ENCODE measurements at regions not wholly inside any gene's neighbourhood (a gene's known extent, or its start where the extent isn't known, plus 50 kb on each side); places are given as distances from the start of the nearest gene placed in this dataset.

GRCh38 chr3:94292151-94292550 lies 229.3 kb downstream of the NSUN3 start:
- Mint-ChIP-seq H3K4me1 (peaks cover 28% of the 10 kb centered on the region), H3K9me3 (0 out of 2 replicates have a peak, but pooled peaks cover 8% of the 10 kb centered on the region), H3K27ac (no peak overlapping the region), H3K4me3 (no peak overlapping the region), H3K36me3 (peaks cover 5% of the 10 kb centered on the region), H3K27me3 (ENCODE audit: low read depth) (peaks cover 89% of the 10 kb centered on the region)
- TF ChIP-seq ELF4 (CRISPR knock-in tag; IDR thresholded peaks at IDR 0.05; ENCODE audit: low read depth) (no peak), OVOL2 (CRISPR knock-in tag; IDR thresholded peaks at IDR 0.05; ENCODE audit: borderline replicate concordance) (no peak), CREM (CRISPR knock-in tag; IDR thresholded peaks at IDR 0.05) (no peak), AR (CRISPR knock-in tag; IDR thresholded peaks at IDR 0.05) (no peak), TEAD1 (CRISPR knock-in tag; IDR thresholded peaks at IDR 0.05) (no peak), TP53 (CRISPR knock-in tag; IDR thresholded peaks at IDR 0.05) (no peak)
- DNase-seq (ENCODE audit: low spot score): no peak
- no peak for ATAC-seq
- ChIA-PET POLR2A (no interaction called here), CTCF (interaction anchor here (2.7 kb wide), 1 partner anchor 43 kb away, joined by 9 read pairs; no protein-coding TSS in a partner anchor)

- no peak for TF ChIP-seq TEAD1 (CRISPR knock-in tag; IDR thresholded peaks at IDR 0.05)
- no peak for TF ChIP-seq OVOL2 (CRISPR knock-in tag; IDR thresholded peaks at IDR 0.05; ENCODE audit: borderline replicate concordance)
- no peak for TF ChIP-seq ZNF317 (CRISPR knock-in tag; IDR thresholded peaks at IDR 0.05; ENCODE audit: borderline replicate concordance, low read depth)
- no peak for TF ChIP-seq USF1 (CRISPR knock-in tag; IDR thresholded peaks at IDR 0.05)
- no peak for TF ChIP-seq HMGXB4 (CRISPR knock-in tag; IDR thresholded peaks at IDR 0.05)
- TF ChIP-seq ELF4 (CRISPR knock-in tag; IDR thresholded peaks at IDR 0.05; ENCODE audit: low read depth): no peak
- TF ChIP-seq TP53 (CRISPR knock-in tag; IDR thresholded peaks at IDR 0.05): no peak
- no peak for TF ChIP-seq ATF6 (CRISPR knock-in tag; IDR thresholded peaks at IDR 0.05)
- no peak for TF ChIP-seq MXD4 (CRISPR knock-in tag; IDR thresholded peaks at IDR 0.05; ENCODE audit: borderline replicate concordance)
- TF ChIP-seq GABPB1 (CRISPR knock-in tag; IDR thresholded peaks at IDR 0.05): no peak
- no peak for TF ChIP-seq ZNF121 (CRISPR knock-in tag; IDR thresholded peaks at IDR 0.05)
- TF ChIP-seq FOXK1 (CRISPR knock-in tag; IDR thresholded peaks at IDR 0.05): no peak
- no peak for TF ChIP-seq STAT6 (CRISPR knock-in tag; conservative IDR thresholded peaks at IDR 0.05; ENCODE audit: low read depth)
- ATAC-seq (no peak), DNase-seq (ENCODE audit: low spot score) (no peak)
- ChIA-PET CTCF (no interaction called here), POLR2A (no interaction called here)
- Mint-ChIP-seq H3K27ac (no peak overlapping the region), H3K4me3 (no peak overlapping the region), H3K27me3 (ENCODE audit: low read depth) (peaks cover 73% of the 10 kb centered on the region), H3K36me3 (peaks cover 5% of the 10 kb centered on the region), H3K4me1 (peaks cover 28% of the 10 kb centered on the region), H3K9me3 (0 out of 2 replicates have a peak, but pooled peaks cover 8% of the 10 kb centered on the region)
Observed at GRCh38 chr3:94293793-94294195, 230.9 kb downstream of the NSUN3 start.

Data from WTC11 (cell line).